Neuron (in vitro differentiated cells): ENCODE measurements at regions not wholly inside any gene's neighbourhood (a gene's known extent, or its start where the extent isn't known, plus 50 kb on each side); places are given as distances from the start of the nearest gene placed in this dataset.

ENCODE experiments used
- H2AFZ ChIP-seq: one replicate; pipeline ENCODE4 v1.6.1; 2013; ENCODE audit warnings: low read depth, mild to moderate bottlenecking, inconsistent platforms, low read length, moderate library complexity
- H3K27me3 ChIP-seq: one replicate; pipeline ENCODE4 v1.6.1; 2013; ENCODE audit warnings: low read length; ENCODE audit not compliant: insufficient read depth
- H3K36me3 ChIP-seq: one replicate; pipeline ENCODE4 v1.6.1; 2013; ENCODE audit warnings: low read length; ENCODE audit not compliant: insufficient read depth
- H3K4me1 ChIP-seq: one replicate; pipeline ENCODE4 v1.6.1; 2013; ENCODE audit warnings: low read length; ENCODE audit not compliant: insufficient read depth
- H3K4me3 ChIP-seq: 2 replicates; pipeline ENCODE4 v1.5.1; 2013; ENCODE audit warnings: mild to moderate bottlenecking, low read length, moderate library complexity
- H3K9me3 ChIP-seq: one replicate; pipeline ENCODE4 v1.6.1; 2013; ENCODE audit warnings: low read length

DNA sequence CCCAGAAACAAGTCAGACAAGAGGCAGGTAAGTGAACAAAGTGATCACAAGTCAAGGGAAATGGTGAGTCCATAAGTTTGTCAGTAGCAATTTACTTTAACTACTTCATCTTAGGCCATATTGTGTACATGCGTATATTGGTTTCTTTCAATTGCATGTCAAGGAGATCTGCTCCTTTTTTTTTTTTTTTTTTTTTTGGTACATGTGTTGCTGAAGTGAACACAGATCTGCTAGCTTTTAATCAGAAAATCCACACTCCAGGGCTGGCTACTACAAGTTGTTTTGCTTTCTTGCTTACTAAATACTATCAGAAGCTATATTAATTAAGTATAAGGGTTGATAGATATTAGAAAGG is 985.1 kb downstream of the TSN start:
- no peaks in the 10 kb centered on the region for H3K9me3 ChIP-seq
- H3K4me3 ChIP-seq, result no peak overlapping the region
- no peaks in the 10 kb centered on the region for H3K4me1 ChIP-seq
- H2AFZ ChIP-seq, result no peak overlapping the region
- H3K36me3 ChIP-seq, result no peaks in the 10 kb centered on the region
- no peaks in the 10 kb centered on the region for H3K27me3 ChIP-seq

DNA sequence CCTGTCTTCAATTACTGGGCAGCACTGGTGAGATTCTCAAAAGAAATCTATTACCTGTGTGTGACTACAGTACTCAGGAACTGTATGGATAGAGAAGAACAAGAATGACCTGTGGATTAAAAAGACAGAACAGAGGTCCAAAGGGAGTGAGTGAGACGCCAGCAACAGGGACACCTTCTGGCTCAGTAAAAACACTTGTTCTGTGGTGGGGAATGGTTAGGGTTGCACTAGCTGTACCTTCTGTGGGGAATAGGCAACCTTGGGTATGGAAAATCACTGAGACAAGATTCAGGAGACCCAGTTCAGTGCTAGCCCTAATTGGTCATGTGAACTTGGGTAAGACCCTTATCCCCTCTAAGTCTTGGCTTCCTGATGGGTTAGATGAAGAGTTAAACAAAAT is 986.0 kb downstream of the TSN start:
- no peaks in the 10 kb centered on the region for H3K9me3 ChIP-seq
- H3K4me1 ChIP-seq, result no peaks in the 10 kb centered on the region
- H2AFZ ChIP-seq, result no peak overlapping the region
- H3K4me3 ChIP-seq, result no peak overlapping the region
- H3K36me3 ChIP-seq, result no peaks in the 10 kb centered on the region
- H3K27me3 ChIP-seq, result no peaks in the 10 kb centered on the region

DNA sequence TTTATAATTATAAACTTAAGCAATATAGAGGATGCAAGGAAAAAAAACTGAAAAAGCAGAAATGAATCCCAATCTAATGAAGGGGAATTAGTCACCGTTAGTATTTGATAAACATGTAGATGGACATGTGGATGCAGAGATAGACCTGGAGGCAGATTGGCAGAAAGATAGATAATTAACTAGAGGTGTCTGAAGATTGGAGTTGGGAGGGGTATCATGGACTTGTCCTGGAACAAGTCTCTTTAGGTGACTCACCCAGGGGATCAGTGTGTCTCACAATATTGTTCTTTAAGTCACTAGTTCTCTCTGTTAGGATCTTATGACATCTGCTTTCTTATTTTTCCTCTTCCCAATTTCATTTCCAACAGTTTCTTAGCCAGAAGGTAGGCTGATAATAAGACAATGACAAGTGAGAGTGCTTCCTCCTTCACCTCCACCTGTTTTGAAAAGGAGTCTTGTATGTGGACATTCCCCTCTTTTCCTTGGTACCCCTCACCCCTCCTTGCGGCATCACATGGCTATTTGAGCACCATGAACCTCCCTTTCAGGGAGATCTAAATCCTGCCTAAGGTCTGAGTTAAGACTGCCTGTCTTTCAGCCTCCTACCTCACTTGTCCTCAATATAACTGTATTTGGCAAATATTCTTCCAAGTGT is 987.7 kb downstream of the TSN start:
- H3K4me3 ChIP-seq, result no peak overlapping the region
- H3K9me3 ChIP-seq, result no peaks in the 10 kb centered on the region
- no peaks in the 10 kb centered on the region for H3K36me3 ChIP-seq
- H2AFZ ChIP-seq, result no peak overlapping the region
- H3K4me1 ChIP-seq, result peaks cover 1% of the 10 kb centered on the region
- H3K27me3 ChIP-seq, result no peaks in the 10 kb centered on the region

DNA sequence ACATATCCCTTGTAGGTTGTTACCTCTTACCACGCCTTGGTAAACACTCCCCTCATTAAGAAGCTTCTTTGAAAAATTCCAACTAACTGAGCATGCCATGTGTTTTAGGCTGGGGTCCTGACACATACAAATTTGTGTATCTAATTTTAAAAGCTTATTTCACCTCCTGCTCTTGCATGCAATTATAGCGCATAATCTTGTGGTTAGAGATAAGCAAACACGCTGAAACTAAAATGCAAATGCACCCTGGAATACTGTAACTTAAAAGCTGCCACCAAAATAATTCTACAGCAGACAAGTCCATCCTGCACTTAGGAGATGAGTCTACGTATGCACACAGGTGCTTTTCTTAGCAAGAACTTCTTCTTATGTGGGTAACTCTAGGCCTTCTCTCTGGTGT is 990.2 kb downstream of the TSN start:
- Histone ChIP-seq H3K36me3 (no peaks in the 10 kb centered on the region), H3K27me3 (no peaks in the 10 kb centered on the region), H2AFZ (no peak overlapping the region), H3K9me3 (no peaks in the 10 kb centered on the region), H3K4me1 (peaks cover 22% of the 10 kb centered on the region), H3K4me3 (no peak overlapping the region)

DNA sequence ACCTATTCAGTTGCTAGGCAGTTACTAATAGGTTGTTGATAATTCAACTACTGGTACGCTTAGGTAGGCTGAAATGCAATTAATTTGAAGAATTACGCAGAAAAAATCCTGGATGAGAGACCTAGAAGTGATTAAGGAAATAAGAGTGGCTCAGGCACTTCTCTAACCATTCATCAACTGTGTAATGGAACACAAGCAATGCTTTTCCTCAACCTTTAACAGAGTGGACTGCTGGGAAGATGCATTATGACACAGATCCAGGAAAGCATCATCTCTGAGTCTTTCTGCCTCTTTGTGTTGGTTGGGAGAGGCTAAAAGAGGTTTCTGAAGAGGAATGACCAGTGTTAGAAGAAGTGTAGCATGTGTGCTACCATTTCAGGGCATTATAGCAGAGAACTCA is 992.2 kb downstream of the TSN start:
- Histone ChIP-seq H3K4me3 (no peak overlapping the region), H3K4me1 (peaks cover 26% of the 10 kb centered on the region), H3K9me3 (no peaks in the 10 kb centered on the region), H3K27me3 (no peaks in the 10 kb centered on the region), H3K36me3 (no peaks in the 10 kb centered on the region), H2AFZ (no peak overlapping the region)

DNA sequence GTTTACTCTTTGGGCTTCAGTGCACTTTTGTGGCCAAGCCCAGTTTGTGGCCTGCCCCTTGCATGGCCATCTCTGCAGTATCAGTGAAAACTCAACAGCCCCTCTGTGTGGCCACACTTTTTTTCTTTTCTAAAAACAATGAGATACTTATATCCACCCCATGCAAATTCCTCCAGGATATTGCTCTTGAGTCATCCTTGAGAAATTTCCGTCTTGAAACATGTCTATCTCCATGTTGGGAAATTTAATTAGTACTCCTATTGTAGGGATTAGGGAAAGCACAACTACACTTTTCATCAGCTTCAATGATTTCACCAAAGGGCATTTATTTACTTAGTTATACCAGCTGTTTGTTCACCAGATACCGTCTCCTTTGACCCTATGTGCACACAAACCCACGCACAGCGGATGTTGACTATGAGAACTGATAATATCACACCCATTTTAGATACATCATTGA is 993.1 kb downstream of the TSN start:
- Histone ChIP-seq H3K9me3 (no peaks in the 10 kb centered on the region), H2AFZ (no peak overlapping the region), H3K36me3 (no peaks in the 10 kb centered on the region), H3K4me3 (no peak overlapping the region), H3K27me3 (no peaks in the 10 kb centered on the region), H3K4me1 (peaks cover 26% of the 10 kb centered on the region)

DNA sequence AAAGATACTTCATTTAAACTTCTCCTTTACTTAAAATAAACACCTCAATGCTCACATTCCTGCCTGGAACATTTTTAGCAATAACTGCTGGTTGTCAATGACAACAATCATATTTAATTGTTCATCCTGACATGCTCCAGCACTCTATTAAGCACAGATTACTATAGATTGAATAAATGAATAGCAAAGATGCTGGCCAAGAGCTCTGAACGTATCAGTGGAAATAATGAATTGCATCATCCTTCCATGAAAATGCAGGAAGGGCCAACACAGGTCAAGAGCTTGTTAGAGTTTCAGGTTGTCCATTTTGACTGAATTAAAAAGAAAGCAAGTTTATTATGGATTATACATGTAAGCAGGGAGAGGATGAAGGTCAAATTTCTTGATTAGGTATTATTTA is 994.0 kb downstream of the TSN start:
- Histone ChIP-seq H3K27me3 (no peaks in the 10 kb centered on the region), H3K36me3 (no peaks in the 10 kb centered on the region), H3K9me3 (no peaks in the 10 kb centered on the region), H3K4me1 (peaks cover 26% of the 10 kb centered on the region), H2AFZ (no peak overlapping the region), H3K4me3 (no peak overlapping the region)

DNA sequence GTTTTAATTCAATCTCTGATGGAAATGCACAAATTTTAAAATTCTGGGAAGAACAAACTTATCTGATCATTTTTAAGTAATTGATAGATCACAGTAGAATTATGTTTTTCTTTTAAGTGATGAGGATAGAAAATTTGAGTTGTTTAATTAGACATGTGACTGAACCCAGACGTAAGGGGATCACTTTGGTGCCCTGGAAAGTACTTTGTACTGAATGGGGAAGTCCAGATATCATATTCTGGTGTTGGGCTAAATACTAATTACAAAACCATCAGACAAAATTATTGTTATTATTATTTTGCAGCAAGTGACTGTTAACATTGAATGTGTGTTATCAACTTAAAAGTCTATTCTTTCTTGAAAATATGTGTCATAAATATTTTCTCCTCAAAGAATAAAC is 994.6 kb downstream of the TSN start:
- Histone ChIP-seq H3K36me3 (no peaks in the 10 kb centered on the region), H3K9me3 (no peaks in the 10 kb centered on the region), H3K4me3 (no peak overlapping the region), H2AFZ (no peak overlapping the region), H3K4me1 (peaks cover 26% of the 10 kb centered on the region), H3K27me3 (no peaks in the 10 kb centered on the region)

DNA sequence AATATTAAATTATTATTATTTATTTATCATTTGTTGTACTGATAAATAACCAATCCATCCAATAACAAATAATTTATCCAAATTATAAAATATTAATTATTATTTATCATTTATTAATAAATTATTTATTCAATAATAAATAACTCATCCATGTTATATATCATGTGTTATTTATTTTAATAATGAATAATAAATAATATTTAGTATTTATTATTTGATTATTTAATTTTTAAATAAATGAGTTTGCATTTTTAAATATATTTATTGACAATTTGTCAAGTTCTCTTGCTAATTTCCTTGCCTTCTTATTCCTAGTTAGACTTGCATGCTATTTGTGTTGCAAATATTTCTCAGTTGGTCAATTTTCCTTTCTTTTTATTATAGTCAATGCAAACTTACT is 995.4 kb downstream of the TSN start:
- Histone ChIP-seq H3K27me3 (no peaks in the 10 kb centered on the region), H2AFZ (no peak overlapping the region), H3K36me3 (no peaks in the 10 kb centered on the region), H3K4me1 (peaks cover 26% of the 10 kb centered on the region), H3K9me3 (no peaks in the 10 kb centered on the region), H3K4me3 (no peak overlapping the region)

DNA sequence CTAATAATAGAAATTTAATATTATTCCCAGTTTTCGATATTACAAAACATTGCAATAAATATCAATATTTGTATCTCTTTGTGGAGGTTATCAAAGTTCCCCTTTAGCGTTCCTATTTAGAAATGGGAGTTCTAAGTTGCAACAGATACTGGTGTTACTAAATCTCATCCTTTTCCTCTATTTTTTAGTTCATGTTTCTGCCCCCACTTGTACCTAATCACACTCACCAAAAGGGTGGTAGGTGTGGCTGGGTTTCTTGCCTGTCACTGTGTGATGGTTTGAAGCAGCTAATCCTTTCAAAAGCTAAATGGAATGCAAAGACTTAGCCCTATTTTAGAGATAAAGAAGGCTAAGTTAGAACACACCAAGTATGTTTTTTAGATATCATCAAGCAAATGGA is 997.9 kb downstream of the TSN start:
- no peak overlapping the region for H2AFZ ChIP-seq
- H3K4me3 ChIP-seq, result no peak overlapping the region
- H3K36me3 ChIP-seq, result no peaks in the 10 kb centered on the region
- no peaks in the 10 kb centered on the region for H3K27me3 ChIP-seq
- H3K9me3 ChIP-seq, result no peaks in the 10 kb centered on the region
- H3K4me1 ChIP-seq, result peaks cover 23% of the 10 kb centered on the region

DNA sequence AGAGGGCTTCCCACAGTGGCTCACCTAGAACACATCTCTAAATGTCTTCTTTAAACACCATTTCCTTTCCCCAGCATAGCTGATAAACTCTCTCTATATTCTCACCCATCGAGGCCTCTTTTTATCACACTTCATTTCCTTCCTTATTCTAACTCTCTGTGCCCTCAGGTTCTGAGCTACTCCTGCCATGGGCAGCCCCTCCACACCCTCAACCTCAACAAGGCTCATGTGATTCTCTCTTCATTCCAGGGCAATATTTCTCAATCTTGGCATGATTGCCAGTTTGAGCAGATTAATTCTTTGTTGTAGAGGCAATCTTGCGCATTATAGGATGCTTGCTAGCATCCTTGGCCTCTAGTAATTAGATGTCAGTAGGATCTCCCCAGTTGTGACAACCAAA is 999.1 kb downstream of the TSN start:
- no peak overlapping the region for H3K4me3 ChIP-seq
- no peak overlapping the region for H2AFZ ChIP-seq
- no peaks in the 10 kb centered on the region for H3K36me3 ChIP-seq
- H3K27me3 ChIP-seq, result no peaks in the 10 kb centered on the region
- no peaks in the 10 kb centered on the region for H3K9me3 ChIP-seq
- peaks cover 11% of the 10 kb centered on the region for H3K4me1 ChIP-seq

DNA sequence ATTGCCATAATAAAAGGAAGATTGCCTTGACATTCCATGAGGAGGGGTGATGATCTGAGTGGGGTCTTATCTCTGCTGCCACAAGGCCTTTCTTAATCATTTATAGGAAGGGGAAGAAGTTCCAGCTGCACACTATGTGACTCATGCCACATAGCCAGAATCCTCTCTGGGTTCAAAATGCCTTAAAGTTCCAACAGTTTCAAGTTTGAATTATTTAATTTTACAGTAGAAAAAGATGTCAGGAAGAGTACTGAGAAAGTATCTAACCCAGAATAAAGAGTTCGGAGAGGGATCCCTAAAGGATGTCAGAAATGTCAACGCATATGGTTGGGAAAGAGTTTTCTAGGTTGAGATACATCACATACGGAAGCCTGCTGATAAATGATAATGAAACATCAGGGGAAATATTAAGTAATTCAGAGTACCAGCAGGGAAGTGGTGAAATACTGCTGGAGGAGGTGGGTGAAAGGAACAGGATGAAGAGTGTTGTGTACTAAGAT is 999.9 kb downstream of the TSN start:
- H3K4me1 ChIP-seq, result peaks cover 4% of the 10 kb centered on the region
- no peak overlapping the region for H2AFZ ChIP-seq
- no peaks in the 10 kb centered on the region for H3K9me3 ChIP-seq
- H3K27me3 ChIP-seq, result no peaks in the 10 kb centered on the region
- H3K4me3 ChIP-seq, result no peak overlapping the region
- no peaks in the 10 kb centered on the region for H3K36me3 ChIP-seq

DNA sequence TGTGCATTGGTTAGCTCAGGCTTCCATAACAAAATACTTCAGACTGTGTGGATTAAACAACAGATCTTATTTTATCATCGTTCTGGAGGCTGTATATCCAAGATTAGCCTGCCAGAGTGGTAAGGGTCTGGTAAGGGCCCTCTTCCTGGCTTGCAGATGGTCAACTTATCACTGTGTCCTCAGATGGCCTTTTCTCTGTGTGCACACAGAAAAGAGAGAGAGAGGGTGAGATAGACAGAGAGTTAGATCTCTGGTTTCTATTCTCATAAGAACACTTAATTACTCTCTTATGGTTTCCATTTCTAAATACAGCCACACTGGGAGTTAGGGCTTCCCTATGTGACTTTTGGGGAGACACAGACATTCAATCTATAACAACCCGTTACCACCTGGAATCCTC is 1003.5 kb downstream of the TSN start:
- Histone ChIP-seq H3K4me3 (no peak overlapping the region), H3K4me1 (no peaks in the 10 kb centered on the region), H3K27me3 (no peaks in the 10 kb centered on the region), H2AFZ (no peak overlapping the region), H3K36me3 (no peaks in the 10 kb centered on the region), H3K9me3 (no peaks in the 10 kb centered on the region)

DNA sequence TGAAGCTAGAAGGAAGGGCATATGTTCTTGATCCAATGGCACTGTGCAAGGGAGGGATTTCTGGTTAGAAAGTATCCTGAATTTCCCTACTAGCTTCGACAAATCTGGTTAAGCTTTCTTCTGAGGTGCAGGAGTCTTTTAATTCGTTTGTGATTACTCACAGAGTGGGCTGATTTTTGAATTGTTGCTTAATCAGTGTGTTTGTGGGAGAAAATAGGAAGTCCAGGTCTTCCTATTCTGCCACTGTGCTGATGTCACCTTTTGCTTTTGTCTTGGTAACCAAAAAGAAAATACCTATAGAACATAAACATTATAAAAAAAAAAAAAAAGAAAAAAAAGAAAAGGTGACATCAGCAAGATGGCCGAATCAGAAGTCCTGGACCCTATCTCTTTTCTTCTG is 1008.6 kb downstream of the TSN start:
- Histone ChIP-seq H2AFZ (no peak overlapping the region), H3K9me3 (no peaks in the 10 kb centered on the region), H3K27me3 (no peaks in the 10 kb centered on the region), H3K4me1 (no peaks in the 10 kb centered on the region), H3K36me3 (no peaks in the 10 kb centered on the region), H3K4me3 (no peak overlapping the region)
